ENCODE measurements at regions not wholly inside any gene's neighbourhood (a gene's known extent, or its start where the extent isn't known, plus 50 kb on each side); places are given as distances from the start of the nearest gene placed in this dataset.
A peak's percentile ranks its signal among the peaks of the same experiment; 100 is the strongest.

DNA sequence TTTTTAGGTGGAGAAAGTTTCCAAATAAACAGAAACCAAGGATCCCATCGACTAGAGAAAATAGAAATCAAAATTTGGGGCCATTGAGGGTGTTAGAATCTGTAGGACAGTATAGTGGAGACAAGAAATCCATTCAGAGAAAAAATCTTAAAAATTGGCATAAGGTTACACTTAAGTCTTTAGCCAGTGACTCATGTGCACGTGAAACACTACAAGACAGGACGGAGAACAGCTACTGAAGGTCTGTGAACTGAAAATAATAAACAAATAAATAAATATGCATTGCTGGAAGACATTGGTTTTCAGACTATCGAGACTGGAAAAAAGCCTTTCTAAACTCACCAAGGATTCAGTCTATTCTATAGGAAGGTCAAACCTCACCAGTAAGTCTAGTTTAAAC is 1955.5 kb downstream of the MAT2B start:
- no peak overlapping the region for H3K4me3 ChIP-seq (ENCODE audit: low read depth, low read length)
- in situ Hi-C loops (cut with HindIII; ENCODE audit: low sequenced_read_pairs) = no loop called here
- TF ChIP-seq CTCF (IDR thresholded peaks at IDR 0.05; ENCODE audit: low read depth, low read length, missing control alignments) = no peak
- no peak for DNase-seq (ENCODE audit: low read depth)

DNA sequence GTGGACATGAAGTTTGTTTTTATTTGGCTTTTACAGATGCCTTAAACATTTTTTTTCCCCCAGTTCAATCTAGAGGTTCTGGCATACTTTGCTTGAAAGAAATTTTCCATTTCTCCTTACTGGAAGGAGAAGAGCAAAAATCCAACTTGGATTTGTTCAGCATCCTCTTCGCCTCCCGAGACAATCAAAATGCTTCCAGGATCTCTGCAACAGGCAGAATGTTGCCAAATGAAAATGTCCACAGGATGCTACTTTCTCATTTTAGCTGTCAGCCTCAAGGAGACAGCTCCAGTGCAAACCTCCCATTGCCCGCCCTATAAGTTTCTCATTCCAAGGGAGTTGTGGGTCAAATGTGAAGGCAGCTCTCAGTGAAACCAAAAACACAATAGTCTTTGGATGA is 1972.1 kb downstream of the MAT2B start:
- no peak for DNase-seq (ENCODE audit: low read depth)
- no peak overlapping the region for H3K4me3 ChIP-seq (ENCODE audit: low read depth, low read length)
- no peak for TF ChIP-seq CTCF (IDR thresholded peaks at IDR 0.05; ENCODE audit: low read depth, low read length, missing control alignments)
- in situ Hi-C loops (cut with HindIII; ENCODE audit: low sequenced_read_pairs) = no loop called here

GRCh38 chr5:165495829-165496380 is 1990.5 kb downstream of the MAT2B start:
- peak; percentile 66 for DNase-seq (ENCODE audit: low read depth)
- no peak overlapping the region for H3K4me3 ChIP-seq (ENCODE audit: low read depth, low read length)
- in situ Hi-C loops (cut with HindIII; ENCODE audit: low sequenced_read_pairs) = no loop called here
- no peak for TF ChIP-seq CTCF (IDR thresholded peaks at IDR 0.05; ENCODE audit: low read depth, low read length, missing control alignments)

DNA sequence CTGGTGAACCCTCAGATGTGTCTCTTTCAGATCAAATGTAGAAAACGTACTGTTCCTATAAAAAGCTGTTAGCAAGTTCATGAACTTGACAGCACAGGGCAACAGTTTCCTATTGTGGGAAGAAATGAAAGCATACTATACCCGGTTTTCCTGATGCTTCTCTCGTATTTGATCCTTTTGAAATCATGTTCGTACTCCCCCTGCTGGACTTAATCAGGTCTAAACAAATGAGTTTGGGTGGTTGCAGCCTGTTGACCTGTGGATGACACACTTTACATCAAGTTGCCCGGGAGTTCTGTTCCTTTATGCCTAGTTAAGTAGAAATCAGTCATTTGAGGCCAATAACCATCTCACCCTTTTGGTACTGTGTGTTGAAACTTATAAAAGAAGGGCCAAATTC is 1992.3 kb downstream of the MAT2B start:
- in situ Hi-C loops (cut with HindIII; ENCODE audit: low sequenced_read_pairs) = no loop called here
- no peak overlapping the region for H3K4me3 ChIP-seq (ENCODE audit: low read depth, low read length)
- peak; percentile 20 for TF ChIP-seq CTCF (IDR thresholded peaks at IDR 0.05; ENCODE audit: low read depth, low read length, missing control alignments)
- DNase-seq (ENCODE audit: low read depth) = no peak

- peak overlapping the region; percentile 16 for H3K4me3 ChIP-seq (ENCODE audit: low read depth, low read length)
- TF ChIP-seq CTCF (IDR thresholded peaks at IDR 0.05; ENCODE audit: low read depth, low read length, missing control alignments) = no peak
- in situ Hi-C loops (cut with HindIII; ENCODE audit: low sequenced_read_pairs) = no loop called here
- no peak for DNase-seq (ENCODE audit: low read depth)
These were observed 1997.7 kb downstream of the MAT2B start for GRCh38 chr5:165502893-165503691.

DNA sequence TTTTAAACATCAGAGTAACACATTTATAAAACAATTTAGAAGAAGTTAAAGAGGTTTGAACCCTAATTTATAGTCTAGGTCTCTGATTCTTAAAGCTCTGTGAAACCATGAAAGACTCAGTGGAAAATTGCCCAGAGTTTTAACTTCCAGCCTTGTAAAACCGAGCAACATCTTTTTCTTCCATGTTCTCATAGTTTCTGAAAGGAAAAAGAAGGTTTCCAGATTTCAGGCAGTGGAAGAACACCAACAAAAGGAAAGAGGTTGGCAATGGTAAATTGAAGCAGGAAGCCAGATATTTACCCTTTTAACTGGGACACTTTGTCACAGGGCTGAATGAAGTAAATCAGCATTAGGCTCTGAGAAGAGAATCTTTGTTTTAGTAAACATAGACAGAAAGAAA is 1999.3 kb downstream of the MAT2B start:
- TF ChIP-seq CTCF (IDR thresholded peaks at IDR 0.05; ENCODE audit: low read depth, low read length, missing control alignments) = no peak
- H3K4me3 ChIP-seq (ENCODE audit: low read depth, low read length) = no peak overlapping the region
- in situ Hi-C loops (cut with HindIII; ENCODE audit: low sequenced_read_pairs) = no loop called here
- DNase-seq (ENCODE audit: low read depth) = no peak

Measured in astrocyte of the cerebellum (primary cell).